Cardiac muscle cell (in vitro differentiated cells and primary cell): ENCODE measurements at regions not wholly inside any gene's neighbourhood (a gene's known extent, or its start where the extent isn't known, plus 50 kb on each side); places are given as distances from the start of the nearest gene placed in this dataset.

Source experiments
- DNase-seq, 2 donors: peaks; one replicate each; pipeline versions ENCODE4 v3.0.0 to v3.0.0-alpha.2; 2010 to 2017; ENCODE audit warnings: low read depth in 1 of 2, low spot score in 1 of 2
- H3K27ac ChIP-seq: fragments of 200-600 bp; sonication (generic); 2 replicates; pipeline ENCODE4 v1.5.1; 2016
- H3K27me3 ChIP-seq: fragments of 200-600 bp; sonication (generic); 2 replicates; pipeline ENCODE4 v1.6.0; 2016; ENCODE audit warnings: control low read depth
- H3K36me3 ChIP-seq: fragments of 200-600 bp; sonication (generic); 2 replicates; pipeline ENCODE4 v1.5.1; 2016; ENCODE audit warnings: control low read depth
- H3K4me1 ChIP-seq: fragments of 200-600 bp; sonication (generic); 2 replicates; pipeline ENCODE4 v1.8.1; 2017; ENCODE audit warnings: low read depth, mild to moderate bottlenecking, mixed run types
- H3K4me3 ChIP-seq: fragments of 200-600 bp; sonication (generic); 2 replicates; pipeline ENCODE4 v1.5.1; 2016; ENCODE audit warnings: mild to moderate bottlenecking
- H3K9me3 ChIP-seq: fragments of 200-600 bp; sonication (generic); 2 replicates; pipeline ENCODE4 v1.5.1; 2017; ENCODE audit warnings: low read depth, mild to moderate bottlenecking, control low read depth
- CTCF ChIP-seq: IDR thresholded peaks from 2 replicates; pipeline ENCODE4 v1.5.1; 2012; ENCODE audit warnings: low read depth, mild to moderate bottlenecking, low read length

DNA sequence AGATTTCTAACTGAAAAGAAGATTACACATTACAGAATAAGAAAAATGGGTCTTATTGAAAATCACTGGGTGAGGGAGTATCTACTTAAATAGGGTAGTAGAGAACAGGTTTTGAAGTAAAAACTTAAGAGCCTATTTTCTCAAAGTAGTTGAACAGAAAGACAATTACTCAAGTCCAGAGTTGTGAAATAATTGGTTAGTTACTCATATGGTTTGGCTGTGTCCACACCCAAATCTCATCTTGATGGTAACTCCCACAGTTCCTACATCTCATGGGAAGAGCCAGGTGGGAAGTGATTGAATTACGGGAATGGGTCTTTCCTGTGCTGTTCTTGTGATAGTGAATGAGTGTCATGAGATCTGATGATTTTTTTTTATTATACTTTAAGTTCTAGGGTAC is 1035.3 kb upstream of the GJE1 start:
- H3K27me3 ChIP-seq, result no peaks in the 10 kb centered on the region
- H3K36me3 ChIP-seq, result no peaks in the 10 kb centered on the region
- no peak for TF ChIP-seq CTCF
- no peaks in the 10 kb centered on the region for H3K9me3 ChIP-seq
- H3K4me1 ChIP-seq, result no peaks in the 10 kb centered on the region
- H3K27ac ChIP-seq, result no peak overlapping the region
- DNase-seq, result peak in 1 of 2 donors; percentile 22
- H3K4me3 ChIP-seq, result no peak overlapping the region

DNA sequence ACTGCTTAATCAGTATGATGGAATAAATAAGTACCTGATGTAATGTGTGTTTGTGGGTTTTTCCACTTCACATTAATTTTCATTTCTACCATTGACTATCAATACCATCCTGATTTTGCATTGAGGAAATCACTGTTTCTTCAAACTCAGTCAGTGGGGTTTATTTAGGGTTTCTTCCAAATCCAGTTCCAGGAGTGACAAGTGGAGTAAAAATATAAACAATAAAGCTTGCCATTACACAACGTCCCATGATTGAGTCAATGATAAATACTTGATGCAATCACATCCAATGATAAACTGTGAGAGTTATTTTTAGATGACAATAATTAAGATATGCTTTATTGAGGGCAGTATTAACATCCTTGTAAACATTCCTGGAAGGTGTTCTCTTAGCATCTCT is 1037.4 kb upstream of the GJE1 start:
- no peak overlapping the region for H3K27ac ChIP-seq
- no peak for DNase-seq
- no peaks in the 10 kb centered on the region for H3K36me3 ChIP-seq
- H3K9me3 ChIP-seq, result no peaks in the 10 kb centered on the region
- no peaks in the 10 kb centered on the region for H3K4me1 ChIP-seq
- no peak overlapping the region for H3K4me3 ChIP-seq
- TF ChIP-seq CTCF, result no peak
- H3K27me3 ChIP-seq, result no peaks in the 10 kb centered on the region

- Histone ChIP-seq H3K27me3 (no peaks in the 10 kb centered on the region), H3K27ac (no peak overlapping the region), H3K4me1 (no peaks in the 10 kb centered on the region), H3K4me3 (no peak overlapping the region), H3K9me3 (no peaks in the 10 kb centered on the region), H3K36me3 (no peaks in the 10 kb centered on the region)
- DNase-seq, result no peak
- TF ChIP-seq CTCF, result no peak
Observed at GRCh38 chr6:141088171-141088570, 1044.6 kb upstream of the GJE1 start.

GRCh38 chr6:141077355-141078333 is 1055.1 kb upstream of the GJE1 start:
- Histone ChIP-seq H3K36me3 (no peaks in the 10 kb centered on the region), H3K27ac (no peak overlapping the region), H3K9me3 (no peaks in the 10 kb centered on the region), H3K27me3 (no peaks in the 10 kb centered on the region), H3K4me1 (no peaks in the 10 kb centered on the region), H3K4me3 (no peak overlapping the region)
- DNase-seq, result peak; percentile 35 to 46
- peak; percentile 25 for TF ChIP-seq CTCF

DNA sequence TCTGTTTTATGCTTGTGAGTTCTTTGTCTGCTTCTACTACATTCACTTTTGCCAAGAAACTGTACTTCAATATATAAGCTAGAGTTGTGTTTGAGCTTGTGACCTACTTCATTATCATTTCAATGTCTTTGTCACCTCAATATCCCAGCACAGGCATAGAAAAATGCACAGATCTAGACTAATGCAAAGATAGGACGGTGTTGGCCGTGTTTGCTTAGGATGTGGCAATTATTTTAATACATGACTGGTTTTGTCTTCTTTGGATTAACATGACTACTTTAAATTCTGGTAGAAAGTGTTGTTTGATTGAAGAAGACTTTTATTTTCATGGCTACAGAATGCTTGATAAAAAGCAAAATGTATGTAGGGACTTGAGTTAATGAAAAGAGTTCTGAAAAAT is 1075.0 kb upstream of the GJE1 start:
- H3K4me3 ChIP-seq, result no peak overlapping the region
- H3K9me3 ChIP-seq, result no peaks in the 10 kb centered on the region
- H3K4me1 ChIP-seq, result no peaks in the 10 kb centered on the region
- H3K36me3 ChIP-seq, result no peaks in the 10 kb centered on the region
- H3K27ac ChIP-seq, result no peak overlapping the region
- no peaks in the 10 kb centered on the region for H3K27me3 ChIP-seq
- peak in 1 of 2 donors; percentile 8 for DNase-seq
- TF ChIP-seq CTCF, result no peak
